ENCODE measurements at regions not wholly inside any gene's neighbourhood (a gene's known extent, or its start where the extent isn't known, plus 50 kb on each side); places are given as distances from the start of the nearest gene placed in this dataset.

DNA sequence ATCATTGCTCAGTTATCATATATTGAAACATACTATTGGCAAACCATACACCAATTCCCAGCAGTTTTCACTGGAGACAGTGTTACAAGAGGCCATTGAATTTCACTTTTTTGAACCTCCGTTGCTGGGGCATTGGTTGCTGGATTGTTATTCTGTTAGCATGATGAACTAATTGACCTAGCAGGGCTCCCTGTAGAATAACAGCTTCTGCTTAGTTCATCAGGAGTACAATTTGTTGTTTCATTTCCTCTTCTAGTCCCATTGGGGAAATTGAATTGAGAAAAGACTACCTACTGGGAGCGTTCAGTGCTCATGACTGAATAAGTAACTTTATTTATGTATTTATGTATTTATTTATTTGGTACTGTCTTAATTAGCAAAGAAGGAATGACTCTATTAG lies 151.6 kb downstream of the SLIT2 start:
- TF ChIP-seq CTCF (IDR thresholded peaks at IDR 0.05) (no peak), POLR2A (IDR thresholded peaks at IDR 0.05) (no peak)
